Upper lobe of left lung (tissue), 6 donors: ENCODE measurements at regions not wholly inside any gene's neighbourhood (a gene's known extent, or its start where the extent isn't known, plus 50 kb on each side); places are given as distances from the start of the nearest gene placed in this dataset.
"Not testable (repeated sequence)": the region's sequence is repeated elsewhere in the genome, so short reads cannot be mapped to it uniquely, and the experiment has no call there.

Experiments used
- ATAC-seq, 2 donors: fragments of 200-7000 bp; cut with Tn5 transposase; one replicate each; pipeline ENCODE4 v1.9.1; 2022; ENCODE audit warnings: mild to moderate bottlenecking in 2 of 2, moderate library complexity in 2 of 2; ENCODE audit not compliant: low FRiP score in 2 of 2
- DNase-seq, 2 donors: peaks; one replicate each; pipeline ENCODE4 v3.0.0-alpha.2; 2019 to 2020
- H3K27ac ChIP-seq, 4 donors: fragments of 200-600 bp; sonication (generic); one replicate each; pipeline ENCODE4 v1.5.1; 2016 to 2019
- H3K27me3 ChIP-seq, 4 donors: fragments of 200-600 bp; sonication (generic); one replicate each; pipeline ENCODE4 v1.5.1; 2017 to 2019
- H3K36me3 ChIP-seq, 4 donors: fragments of 200-600 bp; sonication (generic); one replicate each; pipeline ENCODE4 v1.5.1; 2016 to 2019
- H3K4me1 ChIP-seq, 4 donors: fragments of 200-600 bp; sonication (generic); one replicate each; pipeline ENCODE4 v1.5.1; 2018 to 2019
- H3K4me3 ChIP-seq, 4 donors: fragments of 200-600 bp; sonication (generic); one replicate each; pipeline ENCODE4 v1.5.1; 2017 to 2019; ENCODE audit warnings: mild to moderate bottlenecking in 2 of 4, moderate library complexity in 1 of 4
- H3K9me3 ChIP-seq, 4 donors: fragments of 200-600 bp; sonication (generic); one replicate each; pipeline ENCODE4 v1.5.1; 2018 to 2019
- CTCF ChIP-seq, 6 experiments: fragments of 450-650 bp in 4 of 6; fragments of 200-600 bp in 2 of 6; sonication (generic) in 2 of 6; IDR thresholded peaks; one replicate each; pipeline ENCODE4 v1.5.1; 2016 to 2019; ENCODE audit warnings: antibody characterized with exemption in 6 of 6
- EP300 ChIP-seq, 4 donors: sonication (generic); formaldehyde crosslinking; IDR thresholded peaks; one replicate each; pipeline ENCODE4 v1.5.1; 2017; ENCODE audit warnings: antibody characterized with exemption in 4 of 4, control low read depth in 2 of 4
- POLR2A ChIP-seq, 4 donors: fragments of 450-650 bp; IDR thresholded peaks; one replicate each; pipeline ENCODE4 v1.5.1; 2016 to 2017; ENCODE audit warnings: antibody characterized with exemption in 4 of 4, mild to moderate bottlenecking in 2 of 4
- POLR2AphosphoS5 ChIP-seq, 2 donors: sonication (generic); formaldehyde crosslinking; IDR thresholded peaks; one replicate each; pipeline ENCODE4 v1.5.1; 2017; ENCODE audit warnings: antibody characterized with exemption in 2 of 2
- WGBS, 2 donors: methylation state at CpG; one replicate each; pipeline ENCODE4 v1.1.5; 2017 to 2018; 5-methylcytosine and 5-hydroxymethylcytosine counted together
- donor health status: DM: no; HTN: no; CAD: no; lungs with moderate emphysema.
- donor health status: DM: no; HTN: yes; CAD: no; lungs with severe emphysema.

GRCh38 chr5:50300878-50301277, 140.2 kb downstream of the EMB start:
- TF ChIP-seq POLR2A (IDR thresholded peaks at IDR 0.05) (no peak), POLR2AphosphoS5 (IDR thresholded peaks at IDR 0.05) (no peak), EP300 (IDR thresholded peaks at IDR 0.05) (no peak), CTCF (IDR thresholded peaks at IDR 0.05) (no peak)
- H3K4me3 ChIP-seq: no peak overlapping the region
- no peak for DNase-seq
- ATAC-seq: no peak
- no peak overlapping the region for H3K27ac ChIP-seq
- no peaks in the 10 kb centered on the region for H3K27me3 ChIP-seq
- no peaks in the 10 kb centered on the region for H3K36me3 ChIP-seq
- 83 to 97% methylated on average over 1 of the region's 1 CpG for WGBS, 2 donors
- H3K9me3 ChIP-seq: peaks cover 0 to 3% (median 0%) of the 10 kb centered on the region in 4 donors
- H3K4me1 ChIP-seq: no peaks in the 10 kb centered on the region

GRCh38 chr5:50299896-50300295, 141.2 kb downstream of the EMB start:
- no peak for TF ChIP-seq POLR2AphosphoS5 (IDR thresholded peaks at IDR 0.05)
- no peak for TF ChIP-seq EP300 (IDR thresholded peaks at IDR 0.05)
- no peak for TF ChIP-seq POLR2A (IDR thresholded peaks at IDR 0.05)
- TF ChIP-seq CTCF (IDR thresholded peaks at IDR 0.05): no peak
- Histone ChIP-seq H3K27ac (no peak overlapping the region), H3K4me1 (no peaks in the 10 kb centered on the region), H3K4me3 (no peak overlapping the region), H3K27me3 (no peaks in the 10 kb centered on the region), H3K36me3 (no peaks in the 10 kb centered on the region), H3K9me3 (peaks cover 0 to 3% (median 0%) of the 10 kb centered on the region in 4 donors)
- ATAC-seq: no peak
- no peak for DNase-seq
- WGBS, 2 donors: 81 to 92% methylated on average over 1 of the region's 1 CpG

- H3K4me3 ChIP-seq: no peak overlapping the region
- TF ChIP-seq EP300 (IDR thresholded peaks at IDR 0.05): no peak
- no peaks in the 10 kb centered on the region for H3K9me3 ChIP-seq
- H3K4me1 ChIP-seq: no peaks in the 10 kb centered on the region
- 94 to 95% methylated on average over 2 to 8 of the region's 9 CpGs for WGBS, 2 donors
- H3K27ac ChIP-seq: no peak overlapping the region
- H3K27me3 ChIP-seq: no peaks in the 10 kb centered on the region
- no peak for ATAC-seq
- no peaks in the 10 kb centered on the region for H3K36me3 ChIP-seq
- peak in 1 of 2 donors; percentile 46 for DNase-seq
Measured at GRCh38 chr5:50292735-50293394, 148.2 kb downstream of the EMB start.

- H3K27me3 ChIP-seq, H3K4me1 ChIP-seq, H3K27ac ChIP-seq, H3K4me3 ChIP-seq, H3K36me3 ChIP-seq, ATAC-seq: not testable (repeated sequence)
- H3K9me3 ChIP-seq: peaks cover 0 to 10% (median 0%) of the 10 kb centered on the region in 4 donors
- 88 to 97% methylated on average over 6 to 10 of the region's 10 CpGs for WGBS, 2 donors
- DNase-seq: peak in 1 of 2 donors; percentile 25
Measured at GRCh38 chr5:50280461-50280860, 160.6 kb downstream of the EMB start.
